Fibroblast of lung (primary cell): ENCODE measurements at regions not wholly inside any gene's neighbourhood (a gene's known extent, or its start where the extent isn't known, plus 50 kb on each side); places are given as distances from the start of the nearest gene placed in this dataset.

Experiments used
- EZH2 ChIP-seq: IDR thresholded peaks from 2 replicates; pipeline ENCODE4 v1.5.1; 2012; ENCODE audit warnings: low read length, control low read depth, mild to moderate bottlenecking; ENCODE audit errors: missing control alignments
- TF ChIP-seq, protein P1 (sequence below), 2 donors: IDR thresholded peaks in 1 of 2; conservative IDR thresholded peaks in 1 of 2; 1 replicate in 1 of 2; 2 replicates in 1 of 2; pipeline ENCODE4 v1.5.1; 2011 to 2012; ENCODE audit warnings: low read length in 2 of 2, control low read depth in 1 of 2, inconsistent platforms in 1 of 2, low read depth in 1 of 2, mild to moderate bottlenecking in 1 of 2

DNA sequence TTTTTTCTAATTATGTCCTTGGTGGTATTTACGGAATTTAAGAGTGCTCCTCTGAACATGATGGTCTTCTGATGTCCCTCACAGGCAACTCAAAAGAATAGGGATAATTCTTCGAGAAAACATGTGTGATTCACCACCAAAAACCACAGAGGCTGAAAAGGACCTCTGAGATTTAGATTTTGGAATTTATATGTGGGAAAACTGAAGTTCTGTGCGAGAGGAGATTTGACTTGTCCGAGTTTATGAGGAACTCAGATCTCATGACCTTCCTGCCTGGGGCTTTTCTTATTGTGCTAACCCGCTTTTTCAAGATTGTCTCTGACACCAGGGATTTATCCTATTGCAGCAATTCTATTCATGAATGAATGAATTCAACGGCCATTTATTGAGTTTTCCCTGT, 142.4 kb downstream of the FAM43A start:
- TF ChIP-seq, protein P1, sequence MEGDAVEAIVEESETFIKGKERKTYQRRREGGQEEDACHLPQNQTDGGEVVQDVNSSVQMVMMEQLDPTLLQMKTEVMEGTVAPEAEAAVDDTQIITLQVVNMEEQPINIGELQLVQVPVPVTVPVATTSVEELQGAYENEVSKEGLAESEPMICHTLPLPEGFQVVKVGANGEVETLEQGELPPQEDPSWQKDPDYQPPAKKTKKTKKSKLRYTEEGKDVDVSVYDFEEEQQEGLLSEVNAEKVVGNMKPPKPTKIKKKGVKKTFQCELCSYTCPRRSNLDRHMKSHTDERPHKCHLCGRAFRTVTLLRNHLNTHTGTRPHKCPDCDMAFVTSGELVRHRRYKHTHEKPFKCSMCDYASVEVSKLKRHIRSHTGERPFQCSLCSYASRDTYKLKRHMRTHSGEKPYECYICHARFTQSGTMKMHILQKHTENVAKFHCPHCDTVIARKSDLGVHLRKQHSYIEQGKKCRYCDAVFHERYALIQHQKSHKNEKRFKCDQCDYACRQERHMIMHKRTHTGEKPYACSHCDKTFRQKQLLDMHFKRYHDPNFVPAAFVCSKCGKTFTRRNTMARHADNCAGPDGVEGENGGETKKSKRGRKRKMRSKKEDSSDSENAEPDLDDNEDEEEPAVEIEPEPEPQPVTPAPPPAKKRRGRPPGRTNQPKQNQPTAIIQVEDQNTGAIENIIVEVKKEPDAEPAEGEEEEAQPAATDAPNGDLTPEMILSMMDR (conservative IDR thresholded peaks at IDR 0.05 in 1 of 2, IDR thresholded peaks at IDR 0.05 in 1 of 2; ENCODE audit: low read depth in 1 of 2, low read length in 2 of 2), result no peak
- TF ChIP-seq EZH2, result no peak
